ENCODE measurements at regions not wholly inside any gene's neighbourhood (a gene's known extent, or its start where the extent isn't known, plus 50 kb on each side); places are given as distances from the start of the nearest gene placed in this dataset.
"Not testable (repeated sequence)": the region's sequence is repeated elsewhere in the genome, so short reads cannot be mapped to it uniquely, and the experiment has no call there.

GRCh38 chr6:81373414-81373813 lies 379.1 kb downstream of the TENT5A start:
- Mint-ChIP-seq H3K9me3 (ENCODE audit: unreplicated experiment) (no peaks in the 10 kb centered on the region), H3K36me3 (ENCODE audit: unreplicated experiment) (no peaks in the 10 kb centered on the region), H3K27ac (ENCODE audit: unreplicated experiment) (no peak overlapping the region), H3K4me3 (ENCODE audit: unreplicated experiment) (no peak overlapping the region), H3K4me1 (ENCODE audit: unreplicated experiment) (peaks cover 1% of the 10 kb centered on the region), H3K27me3 (ENCODE audit: unreplicated experiment) (peaks cover 54% of the 10 kb centered on the region)
- DNase-seq (ENCODE audit: extremely low spot score, unreplicated experiment), result no peak
- no peak for TF ChIP-seq CTCF (IDR thresholded peaks at IDR 0.05)

- peaks cover 55% of the 10 kb centered on the region for H3K27me3 Mint-ChIP-seq (ENCODE audit: unreplicated experiment)
- H3K4me1 Mint-ChIP-seq (ENCODE audit: unreplicated experiment), result peaks cover 1% of the 10 kb centered on the region
- no peak overlapping the region for H3K27ac Mint-ChIP-seq (ENCODE audit: unreplicated experiment)
- no peaks in the 10 kb centered on the region for H3K36me3 Mint-ChIP-seq (ENCODE audit: unreplicated experiment)
- no peak for TF ChIP-seq CTCF (IDR thresholded peaks at IDR 0.05)
- H3K4me3 Mint-ChIP-seq (ENCODE audit: unreplicated experiment), result no peak overlapping the region
- H3K9me3 Mint-ChIP-seq (ENCODE audit: unreplicated experiment), result no peaks in the 10 kb centered on the region
- DNase-seq (ENCODE audit: extremely low spot score, unreplicated experiment), result no peak
Observed at GRCh38 chr6:81371930-81372329, 380.6 kb downstream of the TENT5A start.

- H3K27me3 Mint-ChIP-seq (ENCODE audit: unreplicated experiment), result peaks cover 32% of the 10 kb centered on the region
- H3K27ac Mint-ChIP-seq (ENCODE audit: unreplicated experiment), result no peak overlapping the region
- H3K4me3 Mint-ChIP-seq (ENCODE audit: unreplicated experiment), result no peak overlapping the region
- no peak for TF ChIP-seq CTCF (IDR thresholded peaks at IDR 0.05)
- H3K36me3 Mint-ChIP-seq (ENCODE audit: unreplicated experiment), result no peaks in the 10 kb centered on the region
- H3K9me3 Mint-ChIP-seq (ENCODE audit: unreplicated experiment), result no peaks in the 10 kb centered on the region
- no peak for DNase-seq (ENCODE audit: extremely low spot score, unreplicated experiment)
- peaks cover 17% of the 10 kb centered on the region for H3K4me1 Mint-ChIP-seq (ENCODE audit: unreplicated experiment)
Observed at GRCh38 chr6:81366972-81367371, 385.5 kb downstream of the TENT5A start.

GRCh38 chr6:81362246-81362645 lies 390.2 kb downstream of the TENT5A start:
- no peak for DNase-seq (ENCODE audit: extremely low spot score, unreplicated experiment)
- Mint-ChIP-seq H3K27ac (ENCODE audit: unreplicated experiment) (no peak overlapping the region), H3K4me1 (ENCODE audit: unreplicated experiment) (peaks cover 26% of the 10 kb centered on the region), H3K36me3 (ENCODE audit: unreplicated experiment) (no peaks in the 10 kb centered on the region), H3K27me3 (ENCODE audit: unreplicated experiment) (peaks cover 21% of the 10 kb centered on the region), H3K4me3 (ENCODE audit: unreplicated experiment) (no peak overlapping the region), H3K9me3 (ENCODE audit: unreplicated experiment) (no peaks in the 10 kb centered on the region)
- no peak for TF ChIP-seq CTCF (IDR thresholded peaks at IDR 0.05)

- no peak overlapping the region for H3K27ac Mint-ChIP-seq (ENCODE audit: unreplicated experiment)
- peaks cover 54% of the 10 kb centered on the region for H3K27me3 Mint-ChIP-seq (ENCODE audit: unreplicated experiment)
- H3K4me1 Mint-ChIP-seq (ENCODE audit: unreplicated experiment), result no peaks in the 10 kb centered on the region
- DNase-seq (ENCODE audit: extremely low spot score, unreplicated experiment), result no peak
- H3K36me3 Mint-ChIP-seq (ENCODE audit: unreplicated experiment), result no peaks in the 10 kb centered on the region
- no peaks in the 10 kb centered on the region for H3K9me3 Mint-ChIP-seq (ENCODE audit: unreplicated experiment)
- no peak for TF ChIP-seq CTCF (IDR thresholded peaks at IDR 0.05)
- H3K4me3 Mint-ChIP-seq (ENCODE audit: unreplicated experiment), result no peak overlapping the region
Observed at GRCh38 chr6:81353262-81353661, 399.2 kb downstream of the TENT5A start.

- not testable (repeated sequence) for H3K4me3 Mint-ChIP-seq (ENCODE audit: unreplicated experiment); H3K36me3 Mint-ChIP-seq (ENCODE audit: unreplicated experiment); H3K27me3 Mint-ChIP-seq (ENCODE audit: unreplicated experiment); H3K4me1 Mint-ChIP-seq (ENCODE audit: unreplicated experiment); H3K27ac Mint-ChIP-seq (ENCODE audit: unreplicated experiment); DNase-seq (ENCODE audit: extremely low spot score, unreplicated experiment); H3K9me3 Mint-ChIP-seq (ENCODE audit: unreplicated experiment)
Observed at GRCh38 chr6:81344026-81344425, 408.5 kb downstream of the TENT5A start.

Measured in osteocyte (in vitro differentiated cells).